HFFc6 (cell line): ENCODE measurements at regions not wholly inside any gene's neighbourhood (a gene's known extent, or its start where the extent isn't known, plus 50 kb on each side); places are given as distances from the start of the nearest gene placed in this dataset.
A peak's percentile ranks its signal among the peaks of the same experiment; 100 is the strongest.
"Not testable (repeated sequence)": the region's sequence is repeated elsewhere in the genome, so short reads cannot be mapped to it uniquely, and the experiment has no call there.

ENCODE experiments used
- DNase-seq: peaks from one replicate; pipeline ENCODE4 v3.0.0-alpha.2; 2018
- H3K27ac Mint-ChIP-seq: 2 replicates; pipeline ENCODE4 v1.8.0; 2020; ENCODE audit warnings: mild to moderate bottlenecking, mixed read lengths
- H3K27me3 Mint-ChIP-seq: 2 replicates; pipeline ENCODE4 v1.8.0; 2021; ENCODE audit warnings: mild to moderate bottlenecking, moderate library complexity, mixed read lengths; ENCODE audit not compliant: insufficient read depth
- H3K36me3 Mint-ChIP-seq: 2 replicates; pipeline ENCODE4 v1.8.0; 2021; ENCODE audit warnings: low read depth, mixed read lengths
- H3K4me1 Mint-ChIP-seq: 2 replicates; pipeline ENCODE4 v1.8.0; 2020; ENCODE audit warnings: low read depth, mixed read lengths
- H3K4me3 Mint-ChIP-seq: 2 replicates; pipeline ENCODE4 v1.8.0; 2020; ENCODE audit warnings: mild to moderate bottlenecking, moderate library complexity, mixed read lengths
- H3K9me3 Mint-ChIP-seq: 2 replicates; pipeline ENCODE4 v1.8.0; 2020; ENCODE audit warnings: mild to moderate bottlenecking, mixed read lengths
- TF ChIP-seq, protein P1 (sequence below): fragments of 200-600 bp; sonication (generic); IDR thresholded peaks from 2 replicates; pipeline ENCODE4 v1.5.0; 2021; ENCODE audit warnings: antibody characterized with exemption, mild to moderate bottlenecking

DNA sequence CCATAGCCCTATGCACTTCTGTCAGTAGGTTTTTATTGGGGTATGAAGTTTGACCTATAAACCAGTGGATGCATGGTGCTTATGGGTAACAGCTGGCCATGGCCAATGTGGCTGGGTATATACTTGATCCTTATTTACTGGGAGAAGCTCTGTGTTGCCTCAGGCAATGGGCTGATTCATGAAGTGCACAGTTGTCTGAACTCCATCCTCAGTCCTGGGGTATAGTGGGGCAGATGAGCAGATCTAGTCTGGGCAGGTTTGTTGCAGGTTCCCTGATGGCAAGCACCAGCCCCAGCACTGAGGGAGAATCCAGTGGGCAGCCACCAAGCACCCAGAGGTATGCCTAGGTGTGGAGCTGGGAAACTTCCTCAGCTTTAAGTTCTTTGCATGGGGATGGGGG, 274.4 kb downstream of the TDRD3 start:
- H3K4me3 Mint-ChIP-seq, result no peak overlapping the region
- no peaks in the 10 kb centered on the region for H3K27me3 Mint-ChIP-seq
- no peak overlapping the region for H3K27ac Mint-ChIP-seq
- H3K9me3 Mint-ChIP-seq, result peaks cover 38% of the 10 kb centered on the region
- DNase-seq, result no peak
- TF ChIP-seq, protein P1, sequence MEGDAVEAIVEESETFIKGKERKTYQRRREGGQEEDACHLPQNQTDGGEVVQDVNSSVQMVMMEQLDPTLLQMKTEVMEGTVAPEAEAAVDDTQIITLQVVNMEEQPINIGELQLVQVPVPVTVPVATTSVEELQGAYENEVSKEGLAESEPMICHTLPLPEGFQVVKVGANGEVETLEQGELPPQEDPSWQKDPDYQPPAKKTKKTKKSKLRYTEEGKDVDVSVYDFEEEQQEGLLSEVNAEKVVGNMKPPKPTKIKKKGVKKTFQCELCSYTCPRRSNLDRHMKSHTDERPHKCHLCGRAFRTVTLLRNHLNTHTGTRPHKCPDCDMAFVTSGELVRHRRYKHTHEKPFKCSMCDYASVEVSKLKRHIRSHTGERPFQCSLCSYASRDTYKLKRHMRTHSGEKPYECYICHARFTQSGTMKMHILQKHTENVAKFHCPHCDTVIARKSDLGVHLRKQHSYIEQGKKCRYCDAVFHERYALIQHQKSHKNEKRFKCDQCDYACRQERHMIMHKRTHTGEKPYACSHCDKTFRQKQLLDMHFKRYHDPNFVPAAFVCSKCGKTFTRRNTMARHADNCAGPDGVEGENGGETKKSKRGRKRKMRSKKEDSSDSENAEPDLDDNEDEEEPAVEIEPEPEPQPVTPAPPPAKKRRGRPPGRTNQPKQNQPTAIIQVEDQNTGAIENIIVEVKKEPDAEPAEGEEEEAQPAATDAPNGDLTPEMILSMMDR, result no peak
- H3K4me1 Mint-ChIP-seq, result no peaks in the 10 kb centered on the region
- no peaks in the 10 kb centered on the region for H3K36me3 Mint-ChIP-seq

DNA sequence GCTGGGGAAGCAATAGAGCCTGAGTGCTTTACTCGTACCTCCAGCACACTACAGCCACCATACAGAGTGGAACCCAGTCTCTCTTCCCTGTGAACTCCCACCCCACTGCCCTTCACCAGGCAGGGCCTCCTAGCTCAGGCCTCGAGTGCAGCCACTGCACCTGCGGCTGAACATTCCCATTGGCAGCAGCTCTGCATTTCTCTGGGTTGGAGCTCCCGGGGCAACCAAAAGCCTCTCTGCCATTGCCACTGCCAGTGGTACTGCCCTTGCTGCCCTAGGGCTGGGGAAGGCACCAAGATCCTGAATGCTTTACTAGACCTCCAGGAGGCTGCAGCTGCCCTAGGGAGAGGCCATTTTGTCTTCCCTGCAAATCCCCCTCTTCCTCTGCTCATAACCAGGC, 266.8 kb downstream of the TDRD3 start:
- Mint-ChIP-seq H3K27ac (no peak overlapping the region), H3K4me3 (no peak overlapping the region), H3K36me3 (no peaks in the 10 kb centered on the region), H3K4me1 (no peaks in the 10 kb centered on the region), H3K27me3 (no peaks in the 10 kb centered on the region; the same call in 1 of the 2 replicates), H3K9me3 (peaks cover 4% of the 10 kb centered on the region; the same call in 1 of the 2 replicates)
- TF ChIP-seq, protein P1, result no peak
- DNase-seq, result no peak

DNA sequence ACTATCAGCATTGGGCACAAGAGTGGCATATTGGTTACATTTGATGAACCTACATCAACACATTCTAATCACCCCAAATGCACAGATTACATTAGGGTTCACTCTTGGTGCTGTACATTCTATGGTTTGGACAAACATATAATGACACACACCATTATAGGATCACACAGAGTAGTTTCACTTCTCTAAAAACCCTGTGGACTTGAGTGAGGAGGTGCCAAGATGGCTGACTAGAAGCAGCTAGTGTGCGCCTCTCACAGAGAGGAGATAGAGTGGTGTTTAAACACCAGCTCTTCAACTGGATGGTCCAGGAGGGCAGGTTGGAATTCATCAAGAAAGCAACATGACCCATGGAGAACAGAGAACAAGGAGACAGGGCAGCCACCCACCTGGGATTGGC, 265.6 kb downstream of the TDRD3 start:
- Mint-ChIP-seq H3K27me3 (no peaks in the 10 kb centered on the region; the same call in 1 of the 2 replicates), H3K4me1 (no peaks in the 10 kb centered on the region), H3K27ac (no peak overlapping the region), H3K36me3 (no peaks in the 10 kb centered on the region), H3K4me3 (no peak overlapping the region), H3K9me3 (peaks cover 4% of the 10 kb centered on the region; the same call in 1 of the 2 replicates)
- DNase-seq, result no peak
- TF ChIP-seq, protein P1, result no peak

DNA sequence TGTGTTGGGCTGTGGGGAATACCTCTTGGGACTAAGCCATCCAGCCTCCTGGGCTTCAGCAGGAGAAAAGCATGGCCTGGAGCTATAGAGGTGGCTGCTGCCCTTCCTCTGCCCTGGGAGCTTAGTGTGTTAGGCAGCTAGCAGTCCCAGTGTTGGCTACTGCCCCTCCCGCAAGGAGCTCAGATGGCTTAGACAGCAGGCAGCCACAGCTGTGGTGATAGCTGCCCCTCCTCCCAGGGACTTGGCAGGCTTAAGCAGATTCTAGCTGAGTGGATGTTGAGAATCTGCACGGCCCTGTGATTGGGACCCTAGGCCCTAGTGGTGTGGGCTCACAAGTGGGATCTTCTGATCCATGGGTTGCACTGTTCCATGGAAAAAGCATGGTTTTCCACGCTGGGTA, 264.5 kb downstream of the TDRD3 start:
- H3K4me1 Mint-ChIP-seq, result no peaks in the 10 kb centered on the region
- no peaks in the 10 kb centered on the region for H3K36me3 Mint-ChIP-seq
- no peaks in the 10 kb centered on the region; the same call in 1 of the 2 replicates for H3K27me3 Mint-ChIP-seq
- TF ChIP-seq, protein P1, result no peak
- H3K27ac Mint-ChIP-seq, result no peak overlapping the region
- no peak for DNase-seq
- H3K9me3 Mint-ChIP-seq, result peaks cover 4% of the 10 kb centered on the region; the same call in 1 of the 2 replicates
- no peak overlapping the region for H3K4me3 Mint-ChIP-seq

DNA sequence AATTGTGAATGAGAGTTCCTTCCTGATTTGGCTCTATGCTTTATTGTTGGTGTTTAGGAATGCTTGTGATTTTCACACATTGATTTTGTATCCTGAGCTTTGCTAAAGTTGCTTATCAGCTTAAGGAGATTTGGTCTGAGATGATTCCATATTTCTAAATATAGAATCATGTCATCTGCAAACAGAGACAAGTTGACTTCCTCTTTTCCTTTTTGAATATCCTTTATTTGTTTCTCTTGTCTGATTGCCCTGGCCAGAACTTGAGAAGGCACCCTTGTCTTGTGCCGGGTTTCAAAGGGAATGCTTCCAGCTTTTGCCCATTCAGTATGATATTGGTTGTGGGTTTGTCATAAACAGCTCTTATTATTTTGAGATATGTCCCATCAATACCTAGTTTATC, 260.6 kb downstream of the TDRD3 start:
- not testable (repeated sequence) for H3K4me1 Mint-ChIP-seq, H3K36me3 Mint-ChIP-seq, H3K27ac Mint-ChIP-seq, DNase-seq, H3K9me3 Mint-ChIP-seq, H3K27me3 Mint-ChIP-seq, H3K4me3 Mint-ChIP-seq

DNA sequence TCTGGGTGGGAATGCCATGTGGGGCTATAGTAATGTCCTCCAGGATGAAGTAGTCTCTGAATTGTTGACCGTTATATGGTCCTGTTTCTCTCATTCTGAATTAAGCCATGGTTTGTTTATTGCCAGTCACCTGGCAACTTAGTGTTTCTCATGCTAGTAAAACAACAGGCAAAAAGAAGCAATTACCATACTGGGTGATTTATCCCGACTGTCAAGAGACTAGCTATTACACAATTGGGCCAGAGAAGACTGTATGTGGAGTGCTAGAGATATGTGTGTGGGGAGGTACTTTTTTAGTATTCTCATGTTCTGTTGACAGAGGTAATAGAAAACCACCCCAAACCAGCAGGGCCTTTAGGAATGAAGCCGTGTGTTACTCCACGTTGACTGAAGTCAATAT, 258.2 kb downstream of the TDRD3 start:
- peak; percentile 13 for DNase-seq
- no peaks in the 10 kb centered on the region for H3K9me3 Mint-ChIP-seq
- TF ChIP-seq, protein P1, result no peak
- no peak overlapping the region for H3K4me3 Mint-ChIP-seq
- H3K27ac Mint-ChIP-seq, result peak overlapping the region; percentile 14; the same call in 1 of the 2 replicates
- no peaks in the 10 kb centered on the region for H3K36me3 Mint-ChIP-seq
- H3K27me3 Mint-ChIP-seq, result no peaks in the 10 kb centered on the region
- no peaks in the 10 kb centered on the region for H3K4me1 Mint-ChIP-seq
